NOMO-1 treated with DMSO at 0.1 percent for 48 hours (cell line): ENCODE measurements at regions not wholly inside any gene's neighbourhood (a gene's known extent, or its start where the extent isn't known, plus 50 kb on each side); places are given as distances from the start of the nearest gene placed in this dataset.

ENCODE experiments used
- DNase-seq: peaks from one replicate; lab custom pipeline; 2025; ENCODE audit not compliant: unreplicated experiment; lab: John Stamatoyannopoulos, UW

DNA sequence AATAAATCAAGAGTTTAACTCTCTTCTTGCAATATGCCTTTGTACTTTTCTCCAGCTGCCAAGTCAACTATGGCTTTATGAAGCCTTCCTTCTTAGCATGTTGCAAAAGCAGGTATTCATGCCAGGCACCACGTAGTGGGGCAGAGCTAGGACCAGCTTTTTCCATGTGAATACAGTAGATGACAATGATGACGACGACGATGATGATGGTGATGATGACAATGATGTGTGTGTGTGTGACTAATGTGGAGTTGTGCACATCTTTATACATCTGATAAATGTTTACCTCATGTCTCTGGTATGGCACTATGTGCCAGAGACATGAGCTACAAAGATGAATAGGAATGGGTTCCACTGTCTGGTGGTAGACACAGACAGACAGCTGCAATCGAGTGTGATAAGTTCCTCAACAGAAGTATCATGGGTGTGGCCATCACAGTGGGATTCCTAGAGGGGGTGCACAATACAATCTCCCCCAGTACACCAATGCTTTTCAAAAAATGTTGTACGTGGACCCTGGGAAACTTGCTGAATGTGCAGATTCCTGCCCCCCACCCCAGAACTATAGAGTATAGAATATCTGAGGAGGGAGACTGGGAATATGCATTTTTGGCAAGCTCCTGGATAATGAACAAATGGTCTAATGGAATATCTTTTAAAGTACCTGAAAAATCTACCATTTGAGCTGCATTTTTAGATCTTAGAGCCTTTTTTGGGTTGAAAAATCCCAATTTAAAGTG lies 183.4 kb downstream of the ABCC12 start:
- no peak for DNase-seq

DNA sequence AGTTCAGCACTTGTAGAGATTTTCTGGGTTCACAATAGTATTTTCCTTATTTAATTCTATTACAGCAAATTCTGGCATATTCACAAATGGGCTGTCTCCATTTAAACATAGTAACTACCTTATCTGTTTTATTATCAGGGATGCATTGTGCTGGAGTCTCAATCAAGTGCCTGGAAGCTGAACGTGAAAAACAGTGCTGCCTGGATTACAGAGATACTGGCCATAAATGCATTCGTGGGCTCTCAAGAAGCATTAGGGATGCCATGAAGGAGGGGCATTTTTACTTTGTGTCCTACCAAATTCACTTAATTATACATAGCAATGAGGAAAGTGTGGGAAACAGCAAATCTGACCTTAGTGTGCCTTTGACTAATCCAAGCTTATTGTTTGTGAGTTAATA lies 184.6 kb downstream of the ABCC12 start:
- no peak for DNase-seq

DNA sequence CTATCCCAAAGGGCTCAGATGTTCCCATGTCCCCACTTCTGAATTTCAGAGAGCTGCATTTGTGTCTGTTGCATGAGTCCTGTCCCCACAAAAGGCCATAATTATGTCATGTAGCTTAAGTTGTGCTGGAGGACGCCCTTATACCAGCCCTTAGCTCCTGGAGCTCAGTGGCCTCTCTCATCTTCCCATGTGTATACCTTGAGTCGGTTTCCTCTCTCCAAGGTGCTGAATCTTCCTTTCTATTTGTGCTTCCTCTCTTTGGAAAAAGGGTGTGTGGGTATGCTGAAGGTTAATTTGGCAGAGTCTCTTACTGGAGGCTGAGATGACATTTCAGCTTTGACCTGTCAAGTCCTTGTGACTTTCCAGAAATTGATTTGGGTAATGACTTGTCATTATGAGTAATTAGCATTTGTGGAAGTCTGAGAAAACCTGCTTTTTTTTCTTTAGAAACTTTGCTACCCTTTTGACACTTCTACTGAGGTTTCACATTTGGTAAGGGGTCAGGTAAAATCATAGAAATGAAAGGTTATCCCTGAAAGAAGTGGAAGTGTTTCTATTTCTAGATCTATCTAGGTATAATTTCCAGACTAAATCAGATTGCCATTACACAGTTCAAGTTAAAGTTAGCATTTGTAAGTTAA lies 185.4 kb downstream of the ABCC12 start:
- no peak for DNase-seq

DNA sequence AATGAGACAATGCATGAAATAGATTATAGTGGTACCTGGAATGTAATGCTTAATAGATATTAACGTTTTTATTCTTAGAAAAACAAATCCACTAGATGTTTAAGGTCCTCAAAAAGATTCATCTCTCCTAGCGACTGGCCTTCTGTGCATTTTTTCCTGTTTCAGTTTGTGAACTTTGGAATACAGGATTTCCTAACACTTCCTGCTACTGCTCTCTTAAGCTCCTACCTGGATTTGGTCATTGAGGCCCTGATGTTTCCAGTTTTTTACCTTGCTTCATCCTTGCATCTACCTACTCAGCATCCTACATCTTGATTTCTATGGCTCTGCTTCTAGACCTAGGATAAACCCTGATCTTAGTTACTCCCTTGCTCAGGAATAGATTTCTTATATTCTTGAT lies 188.4 kb downstream of the ABCC12 start:
- no peak for DNase-seq

DNA sequence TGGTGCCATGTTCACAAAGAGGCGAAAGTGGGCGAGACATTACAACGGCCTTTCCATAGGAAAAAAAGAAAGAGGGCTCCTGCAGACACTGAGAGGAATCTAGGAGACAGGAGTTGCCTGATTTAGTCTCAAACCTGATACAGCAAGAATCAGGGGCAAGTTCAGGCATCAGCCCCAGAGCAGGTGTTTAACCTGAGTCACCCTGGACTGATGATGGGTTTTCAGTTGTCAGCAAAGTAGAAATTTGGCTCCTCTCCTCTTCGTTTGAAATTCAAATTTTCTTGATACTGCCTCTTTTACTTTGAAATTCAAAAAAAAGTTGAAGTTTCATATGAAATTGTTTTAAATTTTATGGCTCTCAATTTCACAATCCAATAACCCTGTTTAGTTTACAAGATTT lies 189.5 kb downstream of the ABCC12 start:
- no peak for DNase-seq

DNA sequence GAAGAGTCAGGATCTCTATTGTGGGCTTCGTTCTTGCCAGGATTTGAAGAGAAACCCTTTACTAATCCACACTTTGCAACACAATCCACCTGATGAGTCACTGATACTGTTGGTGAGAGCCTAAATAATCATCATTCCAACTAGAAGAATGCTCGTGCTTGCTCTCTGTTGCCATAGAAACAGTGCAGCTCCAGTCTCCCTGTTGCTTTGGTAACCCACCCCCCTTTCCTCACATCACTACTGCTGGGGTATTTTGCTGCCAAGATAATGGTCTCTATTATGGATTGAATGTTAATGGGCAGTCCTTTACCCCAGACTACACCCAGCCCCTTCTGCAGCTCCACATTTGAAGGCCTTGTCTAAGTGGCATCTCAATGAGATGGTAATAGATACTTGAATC lies 190.4 kb downstream of the ABCC12 start:
- DNase-seq = no peak

DNA sequence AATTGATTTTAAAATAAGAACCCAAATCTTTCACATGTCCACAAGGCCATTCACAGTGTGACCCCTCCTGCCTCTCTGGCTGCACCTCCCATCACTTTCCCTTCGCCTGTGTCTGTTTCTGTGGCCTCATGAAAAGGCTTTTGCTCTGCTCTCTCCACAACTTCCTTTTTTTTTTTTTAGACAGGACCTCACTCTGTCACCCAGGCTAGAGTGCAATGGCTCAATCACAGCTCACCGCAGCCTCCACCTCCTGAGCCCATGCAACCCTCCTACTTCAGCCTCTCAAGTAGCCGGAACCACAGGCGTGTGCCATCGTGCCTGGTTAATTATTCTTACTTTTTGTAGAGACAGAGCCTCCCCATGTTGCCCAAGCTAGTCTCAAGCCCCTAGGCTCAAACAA lies 197.1 kb downstream of the ABCC12 start:
- DNase-seq = no peak

DNA sequence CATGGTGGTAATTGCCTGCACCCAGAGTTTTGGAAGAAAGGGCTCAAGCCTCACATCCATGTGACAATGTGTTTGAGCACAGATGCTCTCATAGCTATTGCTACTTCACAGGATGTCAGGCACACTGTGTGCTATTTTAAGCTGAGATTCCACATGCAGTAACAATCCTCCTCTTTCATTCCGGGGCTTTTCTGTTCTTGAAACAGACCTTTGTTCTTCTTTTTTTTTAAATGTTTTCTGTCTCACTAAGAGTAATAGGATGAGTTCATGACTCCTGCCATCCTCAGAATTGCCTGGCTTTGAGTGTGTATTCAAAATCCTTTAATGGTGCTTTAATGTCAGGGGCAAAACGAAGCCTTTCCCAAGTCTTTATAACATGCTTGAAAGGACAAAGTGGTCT lies 198.9 kb downstream of the ABCC12 start:
- DNase-seq = no peak

DNA sequence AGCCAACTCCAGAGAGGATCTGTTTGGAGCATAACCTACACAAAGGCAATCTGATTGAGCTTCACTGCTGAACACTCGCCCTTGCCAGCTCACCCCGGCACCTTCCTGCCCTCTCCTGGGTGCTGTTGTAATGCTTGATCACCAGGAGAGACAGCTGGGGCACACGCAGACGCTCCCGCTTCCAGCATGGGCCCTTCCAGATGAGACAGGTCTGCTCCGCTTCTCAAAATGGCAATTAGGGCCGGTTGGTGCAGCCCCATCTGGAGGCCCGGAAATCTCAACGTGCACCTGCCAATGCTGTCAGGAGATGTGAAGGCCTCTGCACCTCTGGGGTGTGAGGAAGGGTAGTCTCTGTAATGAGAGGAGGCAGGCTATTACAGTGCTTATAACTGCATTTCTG lies 206.1 kb downstream of the ABCC12 start:
- DNase-seq = no peak

DNA sequence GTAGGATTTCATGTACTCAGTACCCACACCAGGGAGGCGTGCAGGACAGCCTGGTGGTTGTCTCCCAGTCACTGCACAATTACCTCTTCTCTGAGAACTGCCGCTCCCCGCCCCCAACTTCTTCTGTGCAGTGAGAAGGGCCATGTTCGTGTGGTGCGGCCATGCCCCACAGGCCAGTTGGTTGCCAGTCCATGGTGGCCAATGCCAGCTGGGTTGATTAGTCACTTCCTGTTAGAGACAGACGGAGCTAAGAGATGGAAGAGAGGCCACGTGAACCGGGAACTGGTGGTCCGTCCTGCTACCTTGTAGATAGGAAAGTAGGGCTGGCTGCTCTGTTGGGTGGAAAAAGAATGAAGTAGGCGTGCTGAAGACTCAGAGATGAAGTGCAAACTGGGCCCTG lies 206.5 kb downstream of the ABCC12 start:
- DNase-seq = no peak

DNA sequence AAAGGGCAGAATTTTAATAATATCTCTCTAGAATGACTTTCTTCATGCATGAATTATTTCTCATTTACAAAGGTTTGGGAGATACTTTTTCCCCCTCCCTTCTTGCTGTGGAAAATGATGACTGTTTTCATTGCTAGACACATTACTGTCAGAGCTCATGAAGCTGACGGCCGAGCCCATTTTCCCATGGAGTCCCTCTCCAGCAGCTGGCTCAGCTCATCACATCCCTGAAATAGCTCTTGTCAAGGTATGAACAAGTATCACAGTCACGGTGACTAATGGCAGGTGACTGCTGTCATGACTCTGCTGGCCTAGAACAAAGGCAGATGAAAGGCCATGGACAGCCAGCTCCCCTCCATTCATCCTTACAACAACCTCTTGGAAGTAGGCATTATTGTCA lies 208.1 kb downstream of the ABCC12 start:
- no peak for DNase-seq

DNA sequence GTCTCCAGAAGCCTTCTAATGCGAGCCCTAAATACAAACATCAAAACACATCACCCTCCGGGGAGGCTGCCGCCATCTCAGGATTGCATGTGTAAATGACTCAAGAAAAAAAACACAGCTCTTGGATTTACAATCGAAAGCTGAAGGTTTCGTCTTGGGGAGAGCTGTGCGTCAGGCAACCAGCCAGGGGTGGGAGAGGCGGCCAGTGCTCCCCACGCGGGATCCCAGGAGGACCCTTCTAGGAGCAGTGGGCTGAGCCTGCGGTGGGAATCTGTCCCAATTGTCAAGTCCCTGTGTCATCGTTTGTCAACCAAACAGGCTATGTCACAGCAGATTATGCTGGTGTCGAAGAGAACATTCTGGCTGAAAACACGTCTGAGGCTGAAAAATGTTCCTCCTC lies 209.7 kb downstream of the ABCC12 start:
- no peak for DNase-seq

DNA sequence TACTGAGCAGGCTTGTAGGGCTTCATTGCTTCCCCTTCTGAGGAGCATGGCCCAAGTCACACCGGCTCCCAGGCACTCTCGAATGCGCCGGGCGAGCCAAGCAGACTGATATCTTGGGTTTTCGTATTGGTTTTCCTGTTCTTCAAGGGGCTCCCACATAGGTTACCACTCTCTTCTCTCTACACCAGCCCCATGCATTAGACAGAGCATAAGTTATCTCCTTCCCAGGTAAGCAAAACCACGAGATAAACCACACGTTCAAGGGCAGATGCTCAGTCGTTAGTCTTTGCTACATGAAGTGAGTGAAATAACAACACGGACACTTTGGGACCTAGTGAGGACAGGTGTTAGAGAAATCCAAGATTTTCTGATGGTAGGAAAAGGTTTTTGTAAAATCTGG lies 211.2 kb downstream of the ABCC12 start:
- no peak for DNase-seq

DNA sequence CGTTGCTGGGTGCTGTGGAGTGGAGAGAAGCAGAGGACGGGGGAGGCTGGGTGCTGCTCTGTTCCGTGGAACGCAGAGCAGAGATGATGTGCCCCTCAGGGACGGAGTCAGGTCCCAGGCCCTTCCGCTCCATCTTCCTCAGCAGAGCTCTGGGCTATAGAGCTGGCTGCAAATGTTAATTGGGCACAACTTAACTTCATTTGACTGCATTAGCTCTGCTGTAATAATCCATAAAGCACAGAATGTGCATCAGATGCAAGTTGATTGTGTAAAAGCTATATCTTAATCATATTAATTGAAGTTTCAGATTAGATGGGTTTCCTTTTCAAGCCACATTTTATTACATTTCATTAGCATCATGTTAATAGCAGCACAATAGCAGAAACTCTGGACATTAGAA lies 212.6 kb downstream of the ABCC12 start:
- DNase-seq = no peak

DNA sequence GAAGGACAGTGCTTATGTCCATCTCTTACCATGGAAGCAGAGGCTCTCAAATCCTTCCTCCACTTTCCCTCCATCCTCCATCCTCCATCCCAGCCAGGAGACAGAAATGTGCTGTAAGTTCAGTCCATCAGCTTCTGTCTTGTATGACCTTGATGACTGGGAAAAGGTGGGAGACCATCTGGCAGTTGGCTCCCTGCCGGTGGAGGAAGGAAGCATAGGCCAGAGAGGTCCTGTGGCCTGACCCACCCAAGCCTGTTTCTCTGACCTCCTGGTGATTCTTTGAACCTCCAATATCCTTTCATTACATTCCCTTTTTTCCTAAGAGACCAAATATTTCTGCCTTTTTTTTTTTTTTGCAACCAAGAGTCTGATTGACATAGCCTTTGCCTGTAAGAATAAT lies 215.3 kb downstream of the ABCC12 start:
- DNase-seq = no peak

DNA sequence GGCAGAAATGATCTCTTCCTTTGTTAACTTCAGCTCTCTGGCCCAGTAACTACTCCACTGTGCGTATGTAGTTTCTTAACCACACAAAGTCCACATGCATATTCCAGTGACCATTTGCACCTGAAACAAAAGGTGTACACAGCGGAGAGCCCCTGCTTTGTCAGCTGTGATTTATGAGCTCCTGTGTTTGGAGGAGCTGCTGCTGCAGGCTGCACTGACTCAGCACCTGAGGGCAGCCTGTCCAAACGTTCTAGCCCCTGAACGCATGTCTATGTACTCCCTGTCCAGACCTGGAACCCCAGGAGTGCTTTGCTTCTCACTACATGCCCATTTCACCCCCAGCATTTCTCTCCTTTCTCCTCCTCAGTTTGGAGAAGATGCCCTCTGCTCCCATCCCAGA lies 216.1 kb downstream of the ABCC12 start:
- DNase-seq = no peak

DNA sequence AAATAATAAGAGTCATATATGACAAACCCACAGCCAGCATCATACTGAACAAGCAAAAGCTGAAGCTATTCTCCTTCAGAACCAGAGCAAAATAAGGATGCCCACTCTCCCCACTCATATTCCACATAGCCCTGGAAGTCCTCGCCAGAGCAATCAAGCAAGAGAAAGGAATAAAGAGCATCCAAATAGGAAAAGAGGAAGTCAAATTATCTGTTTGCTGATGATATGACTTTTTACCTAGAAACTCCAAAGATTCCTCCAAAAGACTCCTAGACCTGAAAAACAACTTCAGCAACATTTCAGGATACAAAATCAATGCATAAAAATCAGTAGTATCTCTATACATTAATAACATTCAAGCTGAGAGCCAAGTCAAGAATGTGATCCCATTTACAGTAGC lies 217.5 kb downstream of the ABCC12 start:
- DNase-seq = no peak

DNA sequence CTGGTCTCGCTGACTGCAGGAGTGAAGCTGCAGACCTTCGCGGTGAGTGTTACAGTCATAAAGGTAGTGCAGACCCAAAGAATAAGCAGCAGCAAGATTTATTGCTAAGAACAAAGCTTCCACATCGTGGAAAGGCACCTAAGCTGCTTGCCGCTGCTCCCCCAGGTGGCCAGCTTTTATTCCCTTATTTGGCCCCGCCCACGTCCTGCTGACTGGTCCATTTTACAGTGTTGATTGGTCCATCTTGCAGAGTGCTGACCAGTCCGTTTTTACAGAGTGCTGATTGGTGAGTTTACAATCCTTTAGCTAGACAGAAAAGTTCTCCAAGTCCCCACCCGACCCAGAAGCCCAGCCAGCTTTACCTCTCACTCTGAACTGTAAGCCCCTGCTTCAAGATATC lies 227.8 kb downstream of the ABCC12 start:
- DNase-seq = no peak

DNA sequence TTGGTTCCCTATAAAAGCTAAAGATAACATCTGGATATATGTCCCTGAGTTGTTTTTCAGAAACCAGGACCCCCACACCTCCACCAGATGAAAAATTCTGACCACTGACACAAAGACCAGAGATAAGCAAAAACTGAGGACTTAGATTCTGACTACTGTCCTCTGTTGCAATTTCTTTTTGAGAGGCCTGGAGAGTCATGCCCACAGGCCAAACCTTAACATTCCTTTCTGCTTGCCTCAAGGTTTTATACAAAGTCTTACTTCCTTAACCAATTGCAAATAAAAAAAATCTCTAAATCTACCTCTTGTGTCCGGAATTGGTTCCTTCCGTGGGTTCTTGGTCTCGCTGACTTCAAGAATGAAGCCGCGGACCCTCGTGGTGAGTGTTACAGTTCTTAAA lies 228.5 kb downstream of the ABCC12 start:
- no peak for DNase-seq

DNA sequence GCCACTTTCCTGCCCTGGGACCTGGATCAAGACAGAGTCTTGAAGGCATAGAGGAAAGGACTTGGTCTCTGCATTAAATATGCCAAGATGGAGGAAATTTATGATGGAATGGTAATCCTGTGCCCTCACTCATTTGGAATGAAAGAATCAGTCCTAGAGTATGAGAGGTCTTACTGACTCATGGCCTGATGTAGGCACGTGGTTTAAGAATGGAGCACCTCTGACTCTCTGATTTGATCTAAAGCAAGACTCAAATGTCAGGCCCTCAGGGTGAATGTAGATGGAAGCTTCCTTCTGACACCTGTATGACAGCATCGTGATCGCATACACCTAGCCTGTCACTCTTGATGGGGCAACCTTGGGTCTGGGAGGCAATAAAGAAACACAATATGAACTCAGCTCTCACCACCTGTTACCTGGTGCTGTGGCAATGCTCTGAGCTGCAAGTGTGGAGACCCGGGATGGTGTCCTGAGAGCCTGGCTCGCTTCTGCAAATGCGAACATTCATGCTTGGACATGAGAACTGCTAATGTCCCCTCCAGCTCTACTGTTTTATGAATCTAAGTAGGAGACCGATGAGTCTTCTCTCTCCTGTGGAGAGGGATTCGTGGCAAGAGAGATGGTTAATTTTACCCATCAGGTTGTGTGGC lies 229.9 kb downstream of the ABCC12 start:
- DNase-seq = no peak

DNA sequence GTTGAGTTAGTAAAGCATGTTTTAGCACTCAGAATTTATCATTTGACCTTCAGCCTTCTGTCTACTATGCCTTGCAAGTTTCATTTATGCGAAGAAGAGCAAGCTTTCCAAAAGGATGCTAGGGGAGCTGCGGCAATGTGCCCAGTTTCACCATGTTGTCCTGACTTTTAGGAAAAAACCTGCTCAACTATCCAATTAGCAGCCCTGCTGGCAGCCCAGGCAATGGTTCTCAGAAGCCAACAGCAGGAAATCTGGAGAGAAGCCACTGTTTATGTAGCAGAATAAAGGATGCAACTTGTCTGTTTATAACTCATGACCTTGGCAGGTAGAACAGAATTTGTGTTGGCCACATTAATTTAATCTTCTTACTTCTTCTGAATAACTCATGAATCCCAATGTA lies 230.8 kb downstream of the ABCC12 start:
- no peak for DNase-seq

DNA sequence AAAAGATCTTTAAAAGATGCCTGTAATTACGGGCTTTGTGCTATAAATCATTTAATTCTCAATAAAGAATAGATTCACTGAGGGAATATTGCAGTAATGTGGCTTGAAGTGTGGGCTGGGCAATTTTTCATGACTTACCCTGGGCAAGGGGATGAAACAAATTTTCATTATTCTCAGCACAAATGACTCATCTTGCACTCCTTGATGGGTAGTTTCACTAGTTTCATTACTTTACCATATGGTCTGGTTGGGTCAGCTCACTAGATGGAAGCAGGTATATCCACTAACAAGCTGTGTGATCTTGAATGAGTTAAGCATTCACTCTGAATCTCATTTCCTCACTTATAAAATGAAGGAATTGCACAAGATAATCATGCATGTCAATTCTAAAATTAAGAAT lies 234.3 kb downstream of the ABCC12 start:
- DNase-seq = no peak

DNA sequence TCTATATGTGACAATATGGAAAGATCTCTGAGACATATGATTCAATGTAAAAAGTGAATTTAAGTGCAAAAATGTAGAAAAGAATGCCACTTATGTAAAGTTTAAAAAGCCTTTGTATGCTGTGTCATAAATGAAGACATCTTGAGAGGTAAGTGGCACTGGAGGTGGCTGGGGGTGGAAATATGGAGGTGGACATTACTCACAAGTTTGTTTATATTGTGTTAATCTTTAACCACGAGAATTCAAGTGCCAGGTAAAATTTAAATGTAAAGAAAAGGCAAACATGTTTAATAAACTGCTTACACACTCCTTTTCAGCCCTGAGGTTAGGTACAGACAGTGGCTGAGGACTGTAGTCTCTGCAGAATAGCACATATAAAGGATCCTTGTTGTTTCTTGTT lies 235.1 kb downstream of the ABCC12 start:
- DNase-seq = no peak
